ENCODE measurements at regions not wholly inside any gene's neighbourhood (a gene's known extent, or its start where the extent isn't known, plus 50 kb on each side); places are given as distances from the start of the nearest gene placed in this dataset.
"Not testable (repeated sequence)": the region's sequence is repeated elsewhere in the genome, so short reads cannot be mapped to it uniquely, and the experiment has no call there.

- Histone ChIP-seq H3K36me3 (ENCODE audit: insufficient read depth) (no peaks in the 10 kb centered on the region), H3K4me3 (ENCODE audit: low read depth, low read length) (no peak overlapping the region), H3K27ac (ENCODE audit: low read depth) (no peak overlapping the region), H3K4me1 (ENCODE audit: insufficient read depth) (no peaks in the 10 kb centered on the region)
- DNase-seq (ENCODE audit: extremely low spot score): no peak
- WGBS: 72% methylated on average over 4 of the region's 4 CpGs
Observed at GRCh38 chr6:144413418-144413817, 128.3 kb downstream of the UTRN start.

- WGBS: 86% methylated on average over 3 of the region's 3 CpGs
- H3K36me3 ChIP-seq (ENCODE audit: insufficient read depth): no peaks in the 10 kb centered on the region
- H3K4me3 ChIP-seq (ENCODE audit: low read depth, low read length): no peak overlapping the region
- H3K4me1 ChIP-seq (ENCODE audit: insufficient read depth): no peaks in the 10 kb centered on the region
- no peak for DNase-seq (ENCODE audit: extremely low spot score)
- H3K27ac ChIP-seq (ENCODE audit: low read depth): no peak overlapping the region
Observed at GRCh38 chr6:144415014-144415413, 129.9 kb downstream of the UTRN start.

- DNase-seq (ENCODE audit: extremely low spot score): no peak
- Histone ChIP-seq H3K4me1 (ENCODE audit: insufficient read depth) (no peaks in the 10 kb centered on the region), H3K36me3 (ENCODE audit: insufficient read depth) (no peaks in the 10 kb centered on the region), H3K27ac (ENCODE audit: low read depth) (no peak overlapping the region), H3K4me3 (ENCODE audit: low read depth, low read length) (no peak overlapping the region)
- WGBS: 87% methylated on average over 2 of the region's 2 CpGs
Observed at GRCh38 chr6:144415835-144416237, 130.7 kb downstream of the UTRN start.

GRCh38 chr6:144416244-144416643, 131.1 kb downstream of the UTRN start:
- no peaks in the 10 kb centered on the region for H3K4me1 ChIP-seq (ENCODE audit: insufficient read depth)
- no peak for DNase-seq (ENCODE audit: extremely low spot score)
- H3K36me3 ChIP-seq (ENCODE audit: insufficient read depth): no peaks in the 10 kb centered on the region
- WGBS: 92% methylated on average over 4 of the region's 4 CpGs
- H3K27ac ChIP-seq (ENCODE audit: low read depth): no peak overlapping the region
- H3K4me3 ChIP-seq (ENCODE audit: low read depth, low read length): no peak overlapping the region

- DNase-seq (ENCODE audit: extremely low spot score): no peak
- no peak overlapping the region for H3K4me3 ChIP-seq (ENCODE audit: low read depth, low read length)
- 73% methylated on average over 1 of the region's 1 CpG for WGBS
- H3K27ac ChIP-seq (ENCODE audit: low read depth): no peak overlapping the region
- no peaks in the 10 kb centered on the region for H3K4me1 ChIP-seq (ENCODE audit: insufficient read depth)
- H3K36me3 ChIP-seq (ENCODE audit: insufficient read depth): no peaks in the 10 kb centered on the region
Observed at GRCh38 chr6:144416773-144417172, 131.6 kb downstream of the UTRN start.

GRCh38 chr6:144417681-144418080, 132.5 kb downstream of the UTRN start:
- no peak for DNase-seq (ENCODE audit: extremely low spot score)
- H3K4me3 ChIP-seq (ENCODE audit: low read depth, low read length): no peak overlapping the region
- no peaks in the 10 kb centered on the region for H3K36me3 ChIP-seq (ENCODE audit: insufficient read depth)
- no peak overlapping the region for H3K27ac ChIP-seq (ENCODE audit: low read depth)
- no peaks in the 10 kb centered on the region for H3K4me1 ChIP-seq (ENCODE audit: insufficient read depth)

GRCh38 chr6:144418959-144419545, 133.9 kb downstream of the UTRN start:
- Histone ChIP-seq H3K4me3 (ENCODE audit: low read depth, low read length) (no peak overlapping the region), H3K27ac (ENCODE audit: low read depth) (no peak overlapping the region), H3K36me3 (ENCODE audit: insufficient read depth) (no peaks in the 10 kb centered on the region), H3K4me1 (ENCODE audit: insufficient read depth) (no peaks in the 10 kb centered on the region)
- DNase-seq (ENCODE audit: extremely low spot score): no peak
- WGBS: 83% methylated on average over 6 of the region's 6 CpGs

GRCh38 chr6:144423167-144423566, 138.0 kb downstream of the UTRN start:
- no peaks in the 10 kb centered on the region for H3K36me3 ChIP-seq (ENCODE audit: insufficient read depth)
- DNase-seq (ENCODE audit: extremely low spot score): no peak
- H3K4me3 ChIP-seq (ENCODE audit: low read depth, low read length): no peak overlapping the region
- no peak overlapping the region for H3K27ac ChIP-seq (ENCODE audit: low read depth)
- no peaks in the 10 kb centered on the region for H3K4me1 ChIP-seq (ENCODE audit: insufficient read depth)
- 56% methylated on average over 3 of the region's 3 CpGs for WGBS

GRCh38 chr6:144429753-144430152, 144.6 kb downstream of the UTRN start:
- H3K4me1 ChIP-seq (ENCODE audit: insufficient read depth): no peaks in the 10 kb centered on the region
- WGBS: 98% methylated on average over 1 of the region's 1 CpG
- no peak for DNase-seq (ENCODE audit: extremely low spot score)
- no peak overlapping the region for H3K27ac ChIP-seq (ENCODE audit: low read depth)
- no peak overlapping the region for H3K4me3 ChIP-seq (ENCODE audit: low read depth, low read length)
- no peaks in the 10 kb centered on the region for H3K36me3 ChIP-seq (ENCODE audit: insufficient read depth)

GRCh38 chr6:144433446-144433845, 148.3 kb downstream of the UTRN start:
- WGBS: 97% methylated on average over 23 of the region's 24 CpGs

GRCh38 chr6:144434308-144434990, 149.3 kb downstream of the UTRN start:
- no peak overlapping the region for H3K4me3 ChIP-seq (ENCODE audit: low read depth, low read length)
- peak overlapping the region; percentile 18 for H3K27ac ChIP-seq (ENCODE audit: low read depth)
- WGBS: 92% methylated on average over 5 of the region's 6 CpGs
- H3K4me1 ChIP-seq (ENCODE audit: insufficient read depth): no peaks in the 10 kb centered on the region
- no peaks in the 10 kb centered on the region for H3K36me3 ChIP-seq (ENCODE audit: insufficient read depth)
- DNase-seq (ENCODE audit: extremely low spot score): no peak

More at GRCh38 chr6:144433446-144433845, 148.3 kb downstream of the UTRN start:
- not testable (repeated sequence) for H3K36me3 ChIP-seq (ENCODE audit: insufficient read depth); H3K4me3 ChIP-seq (ENCODE audit: low read depth, low read length); DNase-seq (ENCODE audit: extremely low spot score); H3K27ac ChIP-seq (ENCODE audit: low read depth); H3K4me1 ChIP-seq (ENCODE audit: insufficient read depth)

- Histone ChIP-seq H3K4me3 (ENCODE audit: low read depth, low read length) (no peak overlapping the region), H3K36me3 (ENCODE audit: insufficient read depth) (peaks cover 7% of the 10 kb centered on the region), H3K27ac (ENCODE audit: low read depth) (no peak overlapping the region), H3K4me1 (ENCODE audit: insufficient read depth) (no peaks in the 10 kb centered on the region)
- DNase-seq (ENCODE audit: extremely low spot score): no peak
- 91% methylated on average over 5 of the region's 5 CpGs for WGBS
Observed at GRCh38 chr6:144435602-144436426, 150.7 kb downstream of the UTRN start.

GRCh38 chr6:144437105-144437504, 152.0 kb downstream of the UTRN start:
- Histone ChIP-seq H3K4me1 (ENCODE audit: insufficient read depth) (no peaks in the 10 kb centered on the region), H3K36me3 (ENCODE audit: insufficient read depth) (peaks cover 9% of the 10 kb centered on the region), H3K27ac (ENCODE audit: low read depth) (no peak overlapping the region), H3K4me3 (ENCODE audit: low read depth, low read length) (no peak overlapping the region)
- WGBS: 96% methylated on average over 4 of the region's 4 CpGs
- DNase-seq (ENCODE audit: extremely low spot score): no peak

- 94% methylated on average over 1 of the region's 1 CpG for WGBS
- Histone ChIP-seq H3K36me3 (ENCODE audit: insufficient read depth) (peaks cover 9% of the 10 kb centered on the region), H3K27ac (ENCODE audit: low read depth) (no peak overlapping the region), H3K4me1 (ENCODE audit: insufficient read depth) (no peaks in the 10 kb centered on the region), H3K4me3 (ENCODE audit: low read depth, low read length) (no peak overlapping the region)
- no peak for DNase-seq (ENCODE audit: extremely low spot score)
Observed at GRCh38 chr6:144438103-144438502, 153.0 kb downstream of the UTRN start.
